Fibroblast of lung (primary cell): ENCODE measurements at regions not wholly inside any gene's neighbourhood (a gene's known extent, or its start where the extent isn't known, plus 50 kb on each side); places are given as distances from the start of the nearest gene placed in this dataset.
A peak's percentile ranks its signal among the peaks of the same experiment; 100 is the strongest.

Source experiments
- DNase-seq, 2 donors: peaks; one replicate each; pipeline versions ENCODE4 v3.0.0 to v3.0.0-alpha.2; 2010; ENCODE audit warnings: low read depth in 2 of 2
- H2AFZ ChIP-seq: 2 replicates; pipeline ENCODE4 v1.5.1; 2012; ENCODE audit warnings: low read length, control low read depth, inconsistent platforms
- H3K27ac ChIP-seq: 2 replicates; pipeline ENCODE4 v1.5.1; 2011; ENCODE audit warnings: low read length, control low read depth; ENCODE audit not compliant: insufficient read depth
- H3K27me3 ChIP-seq: 2 replicates; pipeline ENCODE4 v1.5.1; 2011; ENCODE audit warnings: mild to moderate bottlenecking, low read length; ENCODE audit not compliant: control insufficient read depth, insufficient read depth
- H3K36me3 ChIP-seq: 2 replicates; pipeline ENCODE4 v1.5.1; 2011; ENCODE audit warnings: low read length; ENCODE audit not compliant: control insufficient read depth, insufficient read depth
- H3K4me1 ChIP-seq: 2 replicates; pipeline ENCODE4 v1.5.1; 2011; ENCODE audit warnings: low read length; ENCODE audit not compliant: control insufficient read depth, insufficient read depth; ENCODE audit errors: extremely low read depth
- H3K4me2 ChIP-seq: 2 replicates; pipeline ENCODE4 v1.5.1; 2011; ENCODE audit warnings: low read length, control low read depth; ENCODE audit not compliant: insufficient read depth; ENCODE audit errors: extremely low read depth
- H3K4me3 ChIP-seq, 4 experiments: fragments of 200-600 bp in 1 of 4; sonication (generic) in 1 of 4; replicated peaks in 1 of 4; 2 replicates each; pipeline ENCODE4 v1.5.1; 2011 to 2016; ENCODE audit warnings: low read length in 4 of 4, low read depth in 3 of 4, mild to moderate bottlenecking in 3 of 4, control low read depth in 2 of 4, inconsistent platforms in 1 of 4, mixed read lengths in 1 of 4; ENCODE audit not compliant: insufficient read depth in 1 of 4; ENCODE audit errors: control extremely low read depth in 1 of 4
- H3K79me2 ChIP-seq: 2 replicates; pipeline ENCODE4 v1.5.1; 2012; ENCODE audit warnings: mild to moderate bottlenecking, low read length, inconsistent platforms; ENCODE audit not compliant: control insufficient read depth, insufficient read depth
- H3K9ac ChIP-seq: 2 replicates; pipeline ENCODE4 v1.5.1; 2011; ENCODE audit warnings: mild to moderate bottlenecking, low read length, control low read depth; ENCODE audit not compliant: insufficient read depth
- H3K9me3 ChIP-seq: 2 replicates; pipeline ENCODE4 v1.5.1; 2012; ENCODE audit warnings: low read depth, low read length; ENCODE audit not compliant: control insufficient read depth, insufficient read depth
- H4K20me1 ChIP-seq: 2 replicates; pipeline ENCODE4 v1.5.1; 2011; ENCODE audit warnings: low read length; ENCODE audit not compliant: control insufficient read depth, insufficient read depth; ENCODE audit errors: extremely low read depth
- CTCF ChIP-seq, 2 donors: IDR thresholded peaks in 1 of 2; conservative IDR thresholded peaks in 1 of 2; 1 replicate in 1 of 2; 2 replicates in 1 of 2; pipeline ENCODE4 v1.5.1; 2011 to 2012; ENCODE audit warnings: low read length in 2 of 2, control low read depth in 1 of 2, inconsistent platforms in 1 of 2, low read depth in 1 of 2, mild to moderate bottlenecking in 1 of 2
- EZH2 ChIP-seq: IDR thresholded peaks from 2 replicates; pipeline ENCODE4 v1.5.1; 2012; ENCODE audit warnings: low read length, control low read depth, mild to moderate bottlenecking; ENCODE audit errors: missing control alignments

DNA sequence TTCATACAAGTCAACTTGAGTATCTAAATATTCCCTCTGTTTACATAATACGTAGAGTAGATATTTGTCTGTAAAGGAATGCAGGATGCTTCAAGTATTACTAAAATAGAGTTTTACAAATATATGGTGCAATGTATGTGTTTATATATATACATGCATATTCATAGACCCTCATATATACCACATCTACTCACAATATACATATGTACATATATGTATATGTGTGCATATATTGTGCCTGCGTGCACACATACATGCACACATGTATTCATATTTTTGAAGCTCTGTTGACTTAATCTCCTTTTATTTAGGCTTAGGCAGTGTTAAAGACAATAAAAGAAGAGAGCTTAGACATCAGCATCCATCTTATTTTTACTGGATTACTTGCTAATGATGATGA, 616.6 kb upstream of the GOT2 start:
- Histone ChIP-seq H3K9ac (no peak overlapping the region), H3K4me3 (no peak overlapping the region), H4K20me1 (no peaks in the 10 kb centered on the region)

GRCh38 chr16:59342669-59343068, 608.6 kb upstream of the GOT2 start:
- TF ChIP-seq EZH2: no peak
- no peak for TF ChIP-seq CTCF (conservative IDR thresholded peaks at IDR 0.05 in 1 of 2, IDR thresholded peaks at IDR 0.05 in 1 of 2; ENCODE audit: low read depth in 1 of 2, low read length in 2 of 2)
- Histone ChIP-seq H3K4me1 (no peaks in the 10 kb centered on the region), H3K9me3 (no peaks in the 10 kb centered on the region), H3K79me2 (no peaks in the 10 kb centered on the region), H3K4me2 (no peak overlapping the region), H3K4me3 (no peak overlapping the region), H2AFZ (no peak overlapping the region), H3K27me3 (no peaks in the 10 kb centered on the region), H4K20me1 (no peaks in the 10 kb centered on the region), H3K9ac (no peak overlapping the region), H3K36me3 (no peaks in the 10 kb centered on the region), H3K27ac (no peak overlapping the region)
- DNase-seq: peak in 1 of 2 donors; percentile 2

More for the DNA sequence above, 616.6 kb upstream of the GOT2 start:
- TF ChIP-seq CTCF (conservative IDR thresholded peaks at IDR 0.05 in 1 of 2, IDR thresholded peaks at IDR 0.05 in 1 of 2; ENCODE audit: low read depth in 1 of 2, low read length in 2 of 2): no peak
- TF ChIP-seq EZH2: no peak
- no peak overlapping the region for H3K27ac ChIP-seq
- H2AFZ ChIP-seq: no peak overlapping the region
- H3K79me2 ChIP-seq: no peaks in the 10 kb centered on the region
- no peaks in the 10 kb centered on the region for H3K9me3 ChIP-seq
- H3K27me3 ChIP-seq: no peaks in the 10 kb centered on the region
- H3K4me2 ChIP-seq: no peak overlapping the region
- DNase-seq: no peak
- H3K4me1 ChIP-seq: no peaks in the 10 kb centered on the region
- no peaks in the 10 kb centered on the region for H3K36me3 ChIP-seq

- Histone ChIP-seq H3K36me3 (no peaks in the 10 kb centered on the region), H3K9me3 (no peaks in the 10 kb centered on the region), H4K20me1 (no peaks in the 10 kb centered on the region), H3K27me3 (no peaks in the 10 kb centered on the region), H3K4me1 (no peaks in the 10 kb centered on the region), H3K27ac (no peak overlapping the region), H3K79me2 (no peaks in the 10 kb centered on the region), H2AFZ (no peak overlapping the region), H3K9ac (no peak overlapping the region), H3K4me2 (no peak overlapping the region), H3K4me3 (no peak overlapping the region)
- peak in 1 of 2 donors; percentile 14 for TF ChIP-seq CTCF (conservative IDR thresholded peaks at IDR 0.05 in 1 of 2, IDR thresholded peaks at IDR 0.05 in 1 of 2; ENCODE audit: low read depth in 1 of 2, low read length in 2 of 2)
- no peak for TF ChIP-seq EZH2
- DNase-seq: no peak
Observed at GRCh38 chr16:59341368-59341767, 607.3 kb upstream of the GOT2 start.
